Loucy (cell line): ENCODE measurements at regions not wholly inside any gene's neighbourhood (a gene's known extent, or its start where the extent isn't known, plus 50 kb on each side); places are given as distances from the start of the nearest gene placed in this dataset.

Experiments
- H2AFZ ChIP-seq: fragments of 200-600 bp; sonication (generic); 2 replicates; pipeline ENCODE4 v1.6.0; 2016; ENCODE audit warnings: antibody characterized with exemption, mild to moderate bottlenecking, low read length, moderate library complexity
- H3F3A ChIP-seq: fragments of 200-600 bp; 2 replicates; pipeline ENCODE4 v1.6.0; 2016; ENCODE audit warnings: antibody characterized with exemption, low read depth, mild to moderate bottlenecking
- H3K27me3 ChIP-seq: fragments of 200-600 bp; sonication (generic); 2 replicates; pipeline ENCODE4 v1.6.1; 2014; ENCODE audit warnings: low read length, mild to moderate bottlenecking; ENCODE audit not compliant: insufficient read depth, poor library complexity, severe bottlenecking
- H3K36me3 ChIP-seq: fragments of 200-600 bp; sonication (generic); 2 replicates; pipeline ENCODE4 v1.6.1; 2016; ENCODE audit warnings: low read length; ENCODE audit not compliant: insufficient read depth
- H3K4me1 ChIP-seq: fragments of 200-600 bp; sonication (generic); 2 replicates; pipeline ENCODE4 v1.5.1; 2014; ENCODE audit warnings: low read length, mild to moderate bottlenecking; ENCODE audit not compliant: insufficient read depth, poor library complexity, severe bottlenecking
- H3K4me2 ChIP-seq: fragments of 200-600 bp; sonication (generic); 2 replicates; pipeline ENCODE4 v1.6.0; 2014; ENCODE audit warnings: antibody characterized with exemption, low read length, low read depth, mild to moderate bottlenecking; ENCODE audit not compliant: poor library complexity, severe bottlenecking
- H3K4me3 ChIP-seq: fragments of 200-600 bp; sonication (generic); 2 replicates; pipeline ENCODE4 v1.5.1; 2014; ENCODE audit warnings: low read length, mild to moderate bottlenecking, mixed read lengths; ENCODE audit not compliant: poor library complexity, severe bottlenecking
- H3K79me2 ChIP-seq: fragments of 200-600 bp; sonication (generic); 2 replicates; pipeline ENCODE4 v1.6.1; 2014; ENCODE audit warnings: low read length; ENCODE audit not compliant: insufficient read depth
- H3K9ac ChIP-seq: fragments of 200-600 bp; sonication (generic); 2 replicates; pipeline ENCODE4 v1.6.0; 2014; ENCODE audit warnings: mild to moderate bottlenecking, low read depth, low read length, moderate library complexity; ENCODE audit not compliant: poor library complexity, severe bottlenecking
- H3K9me2 ChIP-seq: fragments of 200-600 bp; sonication (generic); replicated peaks from 2 replicates; pipeline ENCODE4 v1.6.1; 2016; ENCODE audit warnings: low read depth, low read length, mixed read lengths
- H3K9me3 ChIP-seq: fragments of 200-600 bp; sonication (generic); 2 replicates; pipeline ENCODE4 v1.6.1; 2014; ENCODE audit warnings: mild to moderate bottlenecking, antibody characterized with exemption, low read length, low read depth; ENCODE audit not compliant: insufficient read depth
- H4K20me1 ChIP-seq: fragments of 200-600 bp; sonication (generic); 2 replicates; pipeline ENCODE4 v1.6.0; 2014; ENCODE audit warnings: antibody characterized with exemption, low read length, mild to moderate bottlenecking; ENCODE audit not compliant: insufficient read depth, poor library complexity, severe bottlenecking
- CTCF ChIP-seq: fragments of 200-600 bp; sonication (generic); conservative IDR thresholded peaks from 2 replicates; pipeline ENCODE4 v1.5.1; 2014; ENCODE audit warnings: mild to moderate bottlenecking, antibody characterized with exemption, low read length
- EZH2phosphoT487 ChIP-seq: fragments of 200-600 bp; IDR thresholded peaks from 2 replicates; pipeline ENCODE4 v1.6.1; 2018; ENCODE audit warnings: antibody characterized with exemption, mild to moderate bottlenecking, moderate library complexity, borderline replicate concordance

GRCh38 chr4:189802884-189803283 lies 137.8 kb upstream of the FRG1 start:
- Histone ChIP-seq H3K9ac (no peak overlapping the region), H3K4me2 (no peak overlapping the region), H3K36me3 (no peaks in the 10 kb centered on the region), H3F3A (no peaks in the 10 kb centered on the region), H3K27me3 (no peaks in the 10 kb centered on the region), H3K79me2 (no peaks in the 10 kb centered on the region), H3K4me3 (no peak overlapping the region), H3K9me2 (no peaks in the 10 kb centered on the region), H3K4me1 (no peaks in the 10 kb centered on the region), H2AFZ (no peak overlapping the region), H3K9me3 (no peaks in the 10 kb centered on the region; the same call in 1 of the 2 replicates), H4K20me1 (no peaks in the 10 kb centered on the region)
- TF ChIP-seq EZH2phosphoT487 = no peak
- TF ChIP-seq CTCF = peak; percentile 63

GRCh38 chr4:189804894-189805293 lies 135.8 kb upstream of the FRG1 start:
- no peaks in the 10 kb centered on the region for H3K36me3 ChIP-seq
- H3K27me3 ChIP-seq = no peaks in the 10 kb centered on the region
- H3K9me3 ChIP-seq = no peaks in the 10 kb centered on the region; the same call in 1 of the 2 replicates
- no peaks in the 10 kb centered on the region for H3K9me2 ChIP-seq
- no peaks in the 10 kb centered on the region for H3F3A ChIP-seq
- H2AFZ ChIP-seq = no peak overlapping the region
- no peak overlapping the region for H3K4me2 ChIP-seq
- H3K79me2 ChIP-seq = no peaks in the 10 kb centered on the region
- no peak overlapping the region for H3K9ac ChIP-seq
- H4K20me1 ChIP-seq = no peaks in the 10 kb centered on the region
- no peaks in the 10 kb centered on the region for H3K4me1 ChIP-seq
- TF ChIP-seq EZH2phosphoT487 (no peak), CTCF (no peak)
- no peak overlapping the region for H3K4me3 ChIP-seq

GRCh38 chr4:189806506-189806905 lies 134.2 kb upstream of the FRG1 start:
- peaks cover 6% of the 10 kb centered on the region; the same call in 1 of the 2 replicates for H3K9me3 ChIP-seq
- no peaks in the 10 kb centered on the region for H3K79me2 ChIP-seq
- no peaks in the 10 kb centered on the region for H3F3A ChIP-seq
- no peak overlapping the region for H3K4me3 ChIP-seq
- no peaks in the 10 kb centered on the region for H4K20me1 ChIP-seq
- H3K9ac ChIP-seq = no peak overlapping the region
- no peaks in the 10 kb centered on the region for H3K4me1 ChIP-seq
- no peaks in the 10 kb centered on the region for H3K36me3 ChIP-seq
- H2AFZ ChIP-seq = no peak overlapping the region
- TF ChIP-seq CTCF (no peak), EZH2phosphoT487 (no peak)
- no peaks in the 10 kb centered on the region for H3K9me2 ChIP-seq
- H3K4me2 ChIP-seq = no peak overlapping the region
- no peaks in the 10 kb centered on the region for H3K27me3 ChIP-seq
